DMS153 treated with DMSO at 0.1 percent for 48 hours (cell line): ENCODE measurements at regions not wholly inside any gene's neighbourhood (a gene's known extent, or its start where the extent isn't known, plus 50 kb on each side); places are given as distances from the start of the nearest gene placed in this dataset.

ENCODE experiments used
- DNase-seq: peaks from one replicate; lab custom pipeline; 2025; ENCODE audit not compliant: unreplicated experiment; lab: John Stamatoyannopoulos, UW

DNA sequence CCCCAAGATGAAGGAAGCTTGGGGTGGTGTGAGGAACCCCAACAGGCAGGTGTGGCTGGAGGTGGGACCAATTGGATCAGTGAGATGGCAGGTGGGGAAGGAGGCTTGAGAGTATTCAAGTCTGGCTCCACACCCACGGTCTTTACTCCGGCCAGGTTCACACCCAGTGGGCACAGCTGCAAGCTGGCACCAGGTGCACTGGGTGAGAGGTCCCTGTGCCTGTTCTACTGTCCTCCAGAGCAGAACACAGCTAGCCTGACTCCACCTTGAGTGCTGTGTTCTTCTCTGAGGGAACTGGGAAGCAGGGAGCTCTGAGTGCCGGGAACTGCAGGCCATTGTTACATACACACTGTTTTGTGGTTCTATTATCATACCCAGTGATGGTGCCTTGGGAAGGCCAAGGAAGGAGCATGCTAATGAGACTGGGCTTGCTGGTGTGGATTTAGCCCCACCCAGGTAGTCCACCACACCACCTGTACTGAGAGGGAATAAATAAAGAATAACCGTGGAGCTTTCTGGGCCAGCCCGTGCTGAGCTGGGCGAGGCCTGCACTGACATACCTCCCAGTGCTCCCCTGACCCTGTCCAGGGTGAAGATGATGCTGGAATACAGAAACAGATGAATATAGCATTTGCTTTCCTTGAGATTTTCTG lies 93.4 kb downstream of the ABHD5 start:
- no peak for DNase-seq

DNA sequence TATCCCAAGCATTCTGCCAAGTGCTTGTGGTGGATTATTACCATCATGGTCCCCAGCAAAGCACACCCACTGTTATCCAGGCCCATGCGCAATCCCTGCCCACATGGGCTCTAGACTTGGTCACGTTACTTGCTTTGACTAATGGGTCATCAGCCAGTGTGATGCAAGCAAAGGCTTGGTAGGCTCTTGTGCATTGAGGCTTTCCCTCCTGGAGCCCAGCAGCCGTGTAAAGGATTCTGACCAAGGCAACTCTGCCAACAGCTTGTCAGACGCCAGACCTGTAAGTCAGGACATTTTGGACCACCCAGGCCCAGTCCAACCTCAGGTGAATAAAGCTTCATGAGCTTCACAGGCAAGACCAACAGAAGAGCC lies 93.9 kb downstream of the ABHD5 start:
- no peak for DNase-seq

DNA sequence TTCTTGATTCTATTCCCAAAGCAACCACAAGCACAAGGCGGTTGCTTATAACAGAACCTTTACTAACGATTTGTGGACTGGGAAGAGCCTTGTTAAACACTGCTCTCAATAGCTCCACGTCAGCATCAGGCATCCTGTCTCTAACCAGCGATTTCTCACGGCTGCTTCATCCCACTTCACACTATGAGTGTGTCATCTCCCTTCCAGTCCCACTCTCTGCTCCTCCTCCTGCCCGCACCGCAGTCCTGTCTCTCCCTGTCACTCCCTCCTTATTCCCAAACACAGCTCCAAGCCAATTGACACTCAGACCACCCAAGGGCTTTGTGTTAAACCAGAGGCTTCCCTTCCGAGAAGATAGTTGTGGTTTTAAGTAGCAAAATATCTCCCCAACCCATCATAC lies 94.8 kb downstream of the ABHD5 start:
- DNase-seq: no peak

DNA sequence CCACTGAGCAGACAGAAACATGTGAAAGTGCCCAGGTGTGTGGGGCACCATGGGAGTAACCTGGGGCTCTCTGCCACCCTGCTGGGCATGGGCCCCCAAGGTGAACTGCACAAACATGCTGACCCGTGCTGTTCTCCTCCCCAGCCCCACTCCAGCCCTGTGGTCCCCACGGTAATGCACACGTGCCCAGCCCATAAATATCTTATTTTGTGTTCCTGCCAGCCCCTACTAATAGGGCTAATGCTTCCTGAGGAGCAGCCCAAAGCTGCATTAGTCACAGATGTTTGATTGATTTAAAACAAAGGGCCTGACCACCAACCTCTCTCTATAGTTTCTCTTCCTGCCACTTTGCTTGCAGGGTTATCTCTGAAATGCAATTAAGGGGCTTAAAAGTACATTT lies 95.4 kb downstream of the ABHD5 start:
- DNase-seq: no peak

DNA sequence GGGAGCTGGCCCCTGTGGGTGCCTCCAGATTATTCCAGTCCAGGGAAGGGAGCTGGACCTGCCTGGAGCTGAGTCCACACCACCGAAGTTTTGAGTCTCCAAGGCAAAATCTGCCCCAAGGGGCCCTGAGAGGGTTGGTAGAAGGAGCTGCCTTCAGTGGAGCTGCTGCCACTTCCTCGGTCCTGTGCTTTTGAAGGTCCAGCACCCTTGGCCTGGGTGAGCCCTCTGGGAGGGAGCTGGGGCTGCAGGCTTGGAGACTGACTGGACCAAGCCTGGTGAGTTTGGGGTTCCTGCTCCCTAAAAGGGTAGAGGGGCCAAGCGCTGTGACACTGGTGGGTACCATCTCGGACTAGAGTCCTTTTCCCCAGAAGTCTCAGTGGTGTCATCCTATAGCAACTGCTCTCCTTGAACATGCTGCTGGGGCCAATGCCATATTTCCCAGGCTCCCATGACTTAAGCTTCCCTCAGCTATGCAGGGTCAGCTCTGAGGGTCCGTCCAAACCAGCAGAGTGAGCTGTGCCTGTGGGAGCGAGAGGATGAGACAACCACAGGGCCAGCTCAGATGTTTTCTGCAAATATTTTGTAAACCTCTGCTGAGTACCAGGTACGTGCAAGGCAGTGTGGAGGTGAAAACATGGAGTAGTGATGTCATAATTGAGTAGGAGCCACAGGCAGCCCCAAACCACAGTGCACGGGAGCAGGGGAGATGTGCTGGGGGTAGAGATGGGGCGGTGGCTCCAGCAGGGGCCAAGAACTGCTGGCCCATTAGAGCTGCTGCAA lies 96.0 kb downstream of the ABHD5 start:
- DNase-seq: no peak

DNA sequence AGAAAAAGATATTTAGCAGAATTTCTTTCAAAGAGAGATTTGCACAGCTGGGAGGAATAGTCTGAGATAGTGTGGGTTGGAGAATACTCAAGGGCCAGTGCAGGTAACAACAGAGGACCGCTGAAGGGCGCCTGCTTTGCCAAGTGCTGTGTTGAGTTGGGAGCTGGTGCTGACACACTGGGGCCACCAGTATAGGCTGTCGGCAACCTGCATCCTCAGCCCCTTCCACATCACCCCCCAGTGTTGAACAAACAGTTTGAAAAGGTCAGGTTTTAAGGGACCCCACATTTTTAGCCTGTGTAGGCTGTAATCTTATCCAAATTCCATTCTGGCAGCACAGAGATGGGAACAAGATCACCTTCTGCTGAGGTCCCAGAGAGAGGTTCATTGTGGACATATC lies 96.6 kb downstream of the ABHD5 start:
- no peak for DNase-seq

DNA sequence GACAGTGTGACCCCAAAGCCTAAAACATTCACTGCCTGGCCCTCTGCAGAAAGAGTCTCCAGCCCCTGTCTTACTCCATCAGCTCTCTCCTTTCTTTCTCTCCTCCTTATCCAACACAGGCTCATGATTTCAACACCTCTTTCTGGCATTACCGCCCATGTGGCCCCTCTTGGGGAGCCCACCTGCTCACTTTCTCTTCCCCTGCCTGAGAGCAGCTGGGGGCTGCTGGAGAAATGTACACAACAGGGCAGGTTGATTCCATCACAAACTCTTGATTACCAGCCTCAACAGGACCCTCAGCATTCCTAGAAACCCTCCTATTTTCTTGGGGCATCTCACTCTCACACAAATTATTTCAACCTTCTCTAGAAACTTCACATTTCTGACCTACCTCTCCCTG lies 98.3 kb downstream of the ABHD5 start:
- DNase-seq: no peak

DNA sequence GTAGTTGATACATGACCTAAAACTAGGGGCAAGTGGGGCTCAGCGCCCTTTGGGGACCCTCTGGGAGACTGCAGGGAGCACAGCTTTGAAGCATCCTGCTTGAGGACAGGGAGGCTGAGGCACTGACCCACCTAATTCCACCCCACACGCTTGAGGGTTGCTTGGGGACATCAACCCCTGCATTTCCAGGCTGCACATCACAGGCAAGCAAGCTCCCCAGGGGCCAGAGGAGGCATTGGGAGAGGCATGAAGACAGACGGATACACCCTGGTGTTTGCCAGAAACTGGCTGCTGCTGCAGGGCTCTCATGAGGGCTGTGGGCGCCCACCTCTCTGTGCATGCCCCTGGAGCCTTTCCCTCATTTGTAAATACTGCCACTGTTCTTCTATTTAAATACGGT lies 99.3 kb downstream of the ABHD5 start:
- no peak for DNase-seq

DNA sequence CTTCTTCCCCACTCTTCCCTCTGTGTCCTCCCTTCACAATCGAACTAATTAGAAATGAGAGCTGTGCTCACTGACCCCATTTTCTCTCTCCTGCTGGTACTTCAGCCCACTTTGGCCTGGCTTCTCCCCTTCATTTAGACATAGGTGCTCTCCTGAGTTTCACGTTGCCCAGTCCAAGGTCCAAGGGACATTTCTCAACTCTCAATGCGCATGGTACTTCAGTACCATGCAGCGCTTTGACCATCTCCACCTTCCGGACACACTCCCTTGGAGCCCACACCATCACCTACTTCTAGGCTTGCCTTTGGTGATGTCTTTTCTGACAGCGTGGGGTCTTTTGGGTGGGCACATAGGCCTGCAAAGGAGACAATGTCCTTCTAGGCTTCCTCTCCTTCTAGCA lies 99.7 kb downstream of the ABHD5 start:
- no peak for DNase-seq

DNA sequence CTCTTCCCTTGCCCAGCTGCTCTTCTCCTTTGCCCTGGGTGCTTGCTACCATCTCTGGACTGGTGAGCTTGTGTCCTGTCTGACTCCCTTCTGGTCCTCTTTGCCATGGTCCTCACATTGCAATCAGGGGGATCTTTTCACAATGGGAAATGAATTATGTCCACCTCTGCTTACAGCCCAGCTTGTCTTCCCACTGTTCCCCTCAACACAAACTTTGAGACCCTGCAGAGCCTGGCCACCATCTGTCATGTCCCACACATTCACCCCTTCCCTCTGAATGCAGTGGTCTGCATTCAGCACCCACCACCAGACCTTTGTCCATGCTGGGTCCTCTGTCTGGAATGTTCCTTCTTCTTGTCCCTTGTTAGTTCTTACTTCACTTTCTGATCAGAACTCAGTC lies 100.5 kb downstream of the ABHD5 start:
- no peak for DNase-seq

DNA sequence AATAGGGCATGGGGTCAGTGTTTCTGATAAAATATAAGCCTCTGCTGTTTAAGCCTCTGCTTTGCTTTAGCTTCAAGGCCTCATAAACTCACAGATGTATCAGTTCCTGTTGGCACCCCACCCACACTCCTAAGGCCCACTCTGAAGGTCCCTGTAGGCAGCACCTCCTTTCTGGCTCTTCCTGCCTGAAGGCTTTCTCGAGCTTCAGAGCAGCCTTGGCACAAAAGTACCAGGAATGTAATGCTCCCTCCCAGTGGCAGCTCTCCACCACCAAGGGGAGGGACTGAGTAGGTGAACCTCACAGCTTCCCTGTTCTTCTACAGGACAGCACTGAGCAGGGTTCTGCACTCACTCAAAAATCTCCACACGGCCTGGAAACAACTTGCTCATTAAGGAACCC lies 102.2 kb downstream of the ABHD5 start:
- no peak for DNase-seq

DNA sequence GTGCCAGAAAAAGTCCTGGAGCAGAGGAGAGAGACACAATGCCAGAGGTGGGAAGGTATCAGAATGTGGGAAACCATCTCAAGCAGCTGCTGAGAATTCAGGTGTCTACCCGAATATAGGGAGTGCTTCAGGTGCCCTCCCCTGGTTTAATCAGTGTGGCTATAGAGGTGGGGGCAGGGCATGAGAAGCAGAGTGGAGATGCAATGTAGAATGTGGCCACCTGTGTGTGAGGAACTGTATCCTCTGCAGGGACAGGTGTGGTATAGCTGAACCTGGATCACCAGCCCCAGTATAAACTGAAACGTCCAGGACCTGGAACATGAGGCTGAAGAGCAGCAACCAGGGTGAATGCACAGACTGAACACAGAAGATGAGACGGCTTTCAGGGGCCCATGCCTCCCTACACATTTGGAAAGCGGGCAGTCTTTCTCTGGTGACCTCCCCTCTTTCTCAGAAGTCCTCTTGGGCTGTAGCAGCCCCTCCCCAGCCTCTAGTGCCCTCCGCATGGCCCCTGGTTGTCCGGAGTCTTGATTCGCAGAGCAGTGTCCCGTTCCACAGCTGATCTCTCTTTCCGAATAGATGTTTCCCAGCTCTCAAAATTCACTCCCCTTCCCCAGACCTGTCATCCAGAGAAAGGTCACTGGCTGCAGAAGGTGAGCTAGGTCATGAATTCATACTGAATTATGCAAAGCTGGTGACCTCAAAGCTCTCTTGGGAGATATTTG lies 103.1 kb downstream of the ABHD5 start:
- DNase-seq: no peak

DNA sequence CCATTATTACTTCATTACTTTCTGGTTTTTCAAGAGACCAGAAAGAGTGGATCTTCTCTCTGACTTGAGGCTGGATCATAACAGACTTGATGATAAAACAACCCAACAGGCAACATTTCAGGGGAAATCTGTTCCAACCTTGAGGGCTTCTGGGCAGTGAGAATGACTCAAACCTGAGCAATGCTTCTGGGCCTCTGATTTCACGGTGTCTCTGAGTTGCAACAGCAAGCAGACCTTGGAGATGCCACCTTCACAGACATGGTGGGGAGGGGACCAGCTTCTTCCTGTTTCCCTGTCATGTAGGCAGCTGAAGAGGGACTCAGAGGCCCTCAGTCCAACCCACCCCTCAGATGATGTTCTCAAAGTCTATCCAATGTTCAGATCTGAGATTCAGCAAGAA lies 104.0 kb downstream of the ABHD5 start:
- no peak for DNase-seq

DNA sequence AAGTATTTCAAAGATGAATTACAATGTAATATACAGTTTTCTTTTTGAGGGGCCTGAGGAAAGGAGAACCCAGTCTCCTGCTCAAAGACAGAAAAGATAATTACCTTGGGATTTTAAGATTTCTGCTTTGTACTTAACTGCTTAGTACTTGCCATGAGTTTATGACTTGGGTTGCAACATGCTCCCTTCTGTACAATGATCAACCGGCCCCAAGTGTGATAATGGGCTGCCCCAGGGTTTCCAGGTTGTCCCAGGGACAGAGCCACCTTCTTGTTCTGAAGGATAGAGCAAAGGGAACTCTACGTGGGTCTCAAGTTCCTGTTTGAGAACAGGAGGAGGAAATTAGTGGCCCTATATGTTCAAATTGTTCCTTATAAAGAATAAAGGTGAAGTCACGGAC lies 104.8 kb downstream of the ABHD5 start:
- no peak for DNase-seq

DNA sequence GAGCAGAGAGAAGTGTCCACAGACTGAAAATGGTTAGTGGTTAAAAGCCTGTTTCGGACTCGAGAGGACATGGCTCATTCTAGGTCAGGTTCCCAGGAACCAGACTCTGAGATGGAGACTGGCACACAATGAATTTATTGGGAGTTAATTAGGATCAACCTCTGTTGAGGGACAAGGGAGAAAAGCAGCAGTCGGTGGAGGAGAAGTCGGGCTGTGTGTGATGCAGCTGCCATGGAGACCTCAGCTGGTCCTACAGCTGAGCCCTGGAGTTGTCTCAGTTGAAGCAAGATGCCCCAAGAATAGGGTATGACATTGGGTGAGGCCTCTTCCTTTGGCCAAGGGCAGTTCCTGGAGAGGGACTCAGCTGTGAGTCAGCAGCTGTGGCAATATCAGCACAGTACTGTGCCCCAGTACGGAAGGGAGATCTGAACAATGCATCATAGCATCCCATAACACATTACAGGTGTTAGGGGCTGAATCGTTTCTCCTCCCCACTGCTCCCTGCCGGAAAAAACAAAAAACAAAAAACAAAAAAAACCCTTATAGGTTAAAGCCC lies 105.4 kb downstream of the ABHD5 start:
- DNase-seq: no peak

DNA sequence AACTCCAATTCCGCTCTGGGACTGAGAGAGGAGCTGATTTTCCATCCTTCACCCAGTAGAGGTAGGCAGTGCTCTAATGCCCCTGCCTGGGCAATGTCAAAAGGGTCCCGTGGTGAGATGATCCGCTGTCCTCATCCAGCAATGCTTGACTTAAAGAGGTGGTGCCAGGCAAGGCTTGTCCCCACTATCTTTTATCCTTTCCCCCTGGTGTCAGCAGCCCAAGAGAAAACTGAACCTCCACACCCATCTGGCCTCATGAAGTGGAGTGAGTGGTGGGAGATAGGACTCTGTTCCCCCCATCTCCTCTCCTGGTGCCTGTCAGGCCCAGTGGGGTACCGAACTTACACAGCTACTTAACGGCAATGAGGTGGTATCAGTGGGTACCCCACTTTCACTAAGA lies 107.1 kb downstream of the ABHD5 start:
- no peak for DNase-seq

DNA sequence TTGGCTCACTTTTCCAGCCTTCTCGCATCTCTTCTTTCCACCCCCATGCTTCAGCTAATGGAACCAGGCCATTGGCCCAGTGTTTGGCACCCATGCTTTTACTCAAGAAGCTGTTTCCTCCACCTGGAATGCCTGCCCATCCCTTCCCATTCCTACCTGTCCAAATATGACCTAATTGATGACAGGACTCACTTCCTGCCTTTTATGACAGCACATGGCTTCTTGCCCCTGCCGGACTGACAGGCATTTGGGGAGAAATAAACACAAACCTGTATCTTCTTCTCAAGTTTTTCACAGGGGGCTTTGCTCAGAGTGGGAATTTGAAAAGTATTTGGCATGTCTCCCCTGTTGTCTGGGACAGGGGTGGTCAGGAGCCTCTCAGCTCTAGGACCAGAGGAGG lies 120.1 kb downstream of the ABHD5 start:
- DNase-seq: no peak

DNA sequence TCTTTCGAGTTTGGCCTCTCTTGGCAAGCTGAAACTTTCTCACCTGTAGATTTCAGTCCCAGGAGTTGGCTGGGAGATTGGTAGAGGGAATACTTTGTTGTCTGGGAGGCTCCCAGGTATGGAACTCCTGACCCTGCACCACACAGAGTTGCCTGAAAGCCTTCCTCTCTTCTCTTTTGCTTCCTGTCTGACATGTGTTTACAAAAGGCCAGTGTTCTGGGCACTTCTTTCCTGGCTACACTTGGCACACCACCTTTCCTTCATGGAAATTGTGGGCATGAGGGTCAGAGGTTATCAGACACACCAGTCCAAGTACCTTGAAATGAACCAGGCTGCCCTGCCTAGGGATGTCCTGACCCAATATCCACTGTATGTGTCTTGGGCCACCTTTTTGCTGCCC lies 123.7 kb downstream of the ABHD5 start:
- no peak for DNase-seq

DNA sequence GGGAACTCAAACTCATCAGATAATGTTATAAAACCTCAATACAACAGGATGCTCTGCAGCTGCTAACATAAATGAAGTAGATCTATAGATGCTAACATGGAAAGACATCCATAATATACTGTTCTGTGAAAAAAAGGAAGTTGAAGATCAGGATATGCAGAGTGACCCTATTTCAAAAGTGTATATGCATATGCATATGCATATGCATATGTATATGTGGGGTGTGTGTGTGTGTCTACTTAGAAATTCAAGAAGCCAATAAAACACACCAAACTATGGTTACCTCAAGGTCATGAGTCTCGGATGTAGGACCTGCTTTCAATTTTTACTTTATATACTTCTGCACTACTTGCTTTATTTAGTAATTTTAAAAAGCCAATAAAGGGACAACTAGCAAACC lies 125.6 kb downstream of the ABHD5 start:
- no peak for DNase-seq

DNA sequence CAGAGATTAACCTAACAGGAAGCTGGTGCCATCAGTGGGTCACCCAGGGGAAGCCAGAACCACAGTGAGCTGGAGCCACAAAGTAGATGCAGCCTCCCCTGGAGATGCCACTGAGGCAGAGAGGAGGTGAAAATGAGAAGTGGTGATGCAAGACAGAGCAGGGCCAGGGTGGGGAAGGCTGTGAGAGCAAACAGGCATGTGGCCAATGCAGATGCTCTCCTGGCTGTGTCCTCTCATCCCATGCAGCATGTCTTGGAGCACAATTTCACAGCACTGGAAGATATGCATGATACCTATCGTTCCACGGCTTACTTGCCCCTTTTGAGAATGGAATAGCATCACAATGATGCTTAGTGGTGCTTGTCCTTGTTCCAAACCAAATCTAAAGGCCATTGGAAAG lies 126.3 kb downstream of the ABHD5 start:
- DNase-seq: no peak

DNA sequence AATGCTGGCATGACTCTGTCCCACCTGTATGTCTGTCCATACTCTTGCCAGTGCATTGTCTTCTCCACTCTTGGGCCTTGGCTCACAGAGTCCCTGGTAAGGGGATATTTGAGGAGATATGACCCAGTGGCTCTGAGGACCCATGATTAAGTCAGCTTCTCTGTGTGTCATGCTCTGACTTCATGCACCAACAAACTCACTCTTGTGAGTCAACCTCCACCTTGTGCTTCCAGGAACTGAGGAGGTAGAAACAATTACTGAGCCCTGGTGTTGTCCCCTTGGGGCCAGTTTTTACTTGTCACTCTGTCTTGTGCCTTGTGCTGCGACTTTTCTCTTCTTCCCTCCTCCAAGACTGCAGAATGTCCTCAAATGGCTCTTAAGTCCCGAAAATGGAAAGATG lies 127.1 kb downstream of the ABHD5 start:
- no peak for DNase-seq

DNA sequence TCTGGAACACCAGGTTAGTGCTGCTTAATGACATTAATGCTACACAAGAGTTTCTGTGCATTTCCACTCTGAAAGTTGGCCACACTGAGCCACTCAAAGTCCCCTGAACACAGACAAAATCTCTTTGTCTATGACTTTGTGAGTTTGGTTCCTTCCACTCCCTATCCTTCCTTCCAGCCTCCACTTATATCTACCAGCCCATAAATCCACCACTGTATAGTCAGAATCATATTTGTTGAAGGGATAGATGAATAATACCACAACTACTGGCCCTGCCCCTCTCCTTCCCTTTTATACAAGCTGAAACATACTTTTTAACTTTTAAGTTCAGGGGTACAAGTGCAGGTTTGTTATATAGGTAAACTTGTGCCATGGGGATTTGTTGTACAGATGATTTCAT lies 127.5 kb downstream of the ABHD5 start:
- DNase-seq: no peak
